ENCODE measurements at regions not wholly inside any gene's neighbourhood (a gene's known extent, or its start where the extent isn't known, plus 50 kb on each side); places are given as distances from the start of the nearest gene placed in this dataset.

- intact Hi-C loops (cut with DNase I, micrococcal nuclease) = no loop called here
- no peak for ATAC-seq
- Histone ChIP-seq H3K4me3 (no peak overlapping the region), H3K4me1 (ENCODE audit: low read depth) (no peaks in the 10 kb centered on the region), H3K9me3 (no peaks in the 10 kb centered on the region), H3K36me3 (ENCODE audit: low read depth) (no peaks in the 10 kb centered on the region)
- no peak for DNase-seq
- TF ChIP-seq CTCF (IDR thresholded peaks at IDR 0.05) = no peak
Measured at GRCh38 chr1:14106679-14107313, 406.8 kb downstream of the PRDM2 start.

DNA sequence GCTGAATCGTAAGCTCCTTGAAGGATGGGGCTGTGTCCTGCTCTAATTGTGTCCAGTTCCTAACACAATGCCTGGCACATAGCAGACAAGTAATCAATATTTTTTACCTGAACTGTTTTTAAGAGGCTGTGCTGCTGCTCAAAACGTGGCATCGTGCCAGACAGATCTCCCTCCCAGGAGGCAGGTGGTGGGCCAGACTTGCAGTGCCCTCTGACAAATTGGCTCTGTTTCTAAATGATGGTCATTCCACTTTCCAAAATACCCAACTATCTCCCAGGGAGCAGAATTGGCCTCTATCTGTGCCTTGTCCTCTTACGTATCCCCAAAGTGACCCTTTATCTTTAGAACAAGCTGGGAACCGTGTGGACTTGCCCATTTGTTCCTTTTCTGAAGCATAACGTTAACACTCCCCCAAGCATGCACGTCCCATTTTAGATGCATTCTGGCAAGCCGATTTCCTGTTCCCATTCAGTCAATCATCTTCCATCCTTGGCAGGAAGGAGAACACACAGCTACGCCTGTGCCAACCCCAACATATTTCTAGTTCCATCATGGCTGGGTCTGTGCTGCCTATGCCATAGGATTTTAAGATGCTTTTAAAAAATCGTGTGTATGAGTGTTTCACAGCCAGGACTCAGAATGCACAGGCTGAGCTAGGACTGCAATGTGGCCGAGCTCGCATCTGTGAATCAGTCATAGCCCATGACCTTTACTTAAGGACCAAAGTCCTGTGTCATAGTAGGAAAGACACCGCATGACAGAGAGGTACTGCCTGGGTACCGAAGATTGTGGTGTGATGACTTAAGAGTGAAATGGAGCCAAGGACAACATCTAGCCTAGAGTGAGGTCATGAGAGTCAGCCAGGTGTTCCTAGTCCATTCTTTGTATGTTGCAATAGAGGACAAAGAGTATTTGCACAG lies 408.6 kb downstream of the PRDM2 start:
- no peak for ATAC-seq
- Histone ChIP-seq H3K9me3 (no peaks in the 10 kb centered on the region), H3K4me1 (ENCODE audit: low read depth) (no peaks in the 10 kb centered on the region), H3K36me3 (ENCODE audit: low read depth) (no peaks in the 10 kb centered on the region), H3K4me3 (no peak overlapping the region)
- TF ChIP-seq CTCF (IDR thresholded peaks at IDR 0.05) = no peak
- intact Hi-C loops (cut with DNase I, micrococcal nuclease) = no loop called here
- no peak for DNase-seq

DNA sequence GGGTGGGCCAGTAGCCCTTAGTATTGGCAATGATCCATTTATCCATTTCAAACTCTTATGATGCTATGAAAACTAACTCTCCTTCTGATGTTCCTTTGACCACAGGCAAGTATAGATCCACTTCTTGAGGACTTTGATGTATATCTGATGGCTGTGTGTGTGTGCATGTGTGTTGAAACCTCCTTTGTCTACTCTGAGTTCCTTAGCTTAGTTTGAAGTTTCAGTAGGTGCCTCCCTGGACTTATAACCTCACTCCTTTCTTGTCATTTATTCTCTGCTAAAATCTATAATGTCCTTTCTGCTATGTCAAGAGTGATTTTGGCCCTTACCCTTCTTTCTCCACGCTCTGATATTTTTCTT lies 409.3 kb downstream of the PRDM2 start:
- no peak for TF ChIP-seq CTCF (IDR thresholded peaks at IDR 0.05)
- ATAC-seq = no peak
- intact Hi-C loops (cut with DNase I, micrococcal nuclease) = no loop called here

DNA sequence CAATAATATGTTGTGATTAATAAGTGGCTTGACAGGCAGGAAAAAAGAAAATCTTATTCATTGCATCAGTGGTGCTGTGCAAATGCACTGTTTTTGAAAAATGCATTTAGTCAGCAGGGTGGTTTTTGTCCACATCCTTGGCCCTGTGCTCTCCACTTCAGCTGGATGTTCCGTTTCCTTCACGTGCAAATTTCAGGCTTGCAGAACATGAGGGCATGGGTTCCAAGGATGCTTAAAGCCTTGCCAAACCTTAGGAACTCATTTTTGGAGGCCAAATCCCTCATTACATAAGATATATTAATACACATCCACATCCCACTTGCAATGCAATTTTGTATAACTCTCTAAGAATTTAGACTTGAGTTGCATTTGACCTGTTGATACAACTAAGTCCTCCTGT lies 410.1 kb downstream of the PRDM2 start:
- no peak for TF ChIP-seq CTCF (IDR thresholded peaks at IDR 0.05)
- ATAC-seq (no peak), DNase-seq (no peak)
- no peak overlapping the region for H3K4me3 ChIP-seq
- no peaks in the 10 kb centered on the region for H3K4me1 ChIP-seq (ENCODE audit: low read depth)
- H3K36me3 ChIP-seq (ENCODE audit: low read depth) = no peaks in the 10 kb centered on the region
- H3K9me3 ChIP-seq = no peaks in the 10 kb centered on the region
- intact Hi-C loops (cut with DNase I, micrococcal nuclease) = no loop called here

More for the DNA sequence above, 409.3 kb downstream of the PRDM2 start:
- no peak for DNase-seq
- Histone ChIP-seq H3K4me3 (no peak overlapping the region), H3K36me3 (ENCODE audit: low read depth) (no peaks in the 10 kb centered on the region), H3K9me3 (no peaks in the 10 kb centered on the region), H3K4me1 (ENCODE audit: low read depth) (no peaks in the 10 kb centered on the region)

GRCh38 chr1:14111121-14111520 lies 411.1 kb downstream of the PRDM2 start:
- H3K9me3 ChIP-seq = no peaks in the 10 kb centered on the region
- no peak overlapping the region for H3K4me3 ChIP-seq
- TF ChIP-seq CTCF (IDR thresholded peaks at IDR 0.05) = no peak
- no peak for ATAC-seq
- no peak for DNase-seq
- H3K36me3 ChIP-seq (ENCODE audit: low read depth) = no peaks in the 10 kb centered on the region
- intact Hi-C loops (cut with DNase I, micrococcal nuclease) = no loop called here
- no peaks in the 10 kb centered on the region for H3K4me1 ChIP-seq (ENCODE audit: low read depth)

Measured in mucosa of descending colon (tissue), 3 donors.